HG03025 (cell line): ENCODE measurements at regions not wholly inside any gene's neighbourhood (a gene's known extent, or its start where the extent isn't known, plus 50 kb on each side); places are given as distances from the start of the nearest gene placed in this dataset.

ENCODE experiments used
- ATAC-seq: cut with Tn5 transposase; IDR thresholded peaks from one replicate; pipeline ENCODE4 v1.9.1; 2021; ENCODE audit warnings: mild to moderate bottlenecking, moderate library complexity; ENCODE audit not compliant: unreplicated experiment, low FRiP score

GRCh38 chr1:209531006-209531405 lies 52.5 kb upstream of the CAMK1G start:
- no peak for ATAC-seq

DNA sequence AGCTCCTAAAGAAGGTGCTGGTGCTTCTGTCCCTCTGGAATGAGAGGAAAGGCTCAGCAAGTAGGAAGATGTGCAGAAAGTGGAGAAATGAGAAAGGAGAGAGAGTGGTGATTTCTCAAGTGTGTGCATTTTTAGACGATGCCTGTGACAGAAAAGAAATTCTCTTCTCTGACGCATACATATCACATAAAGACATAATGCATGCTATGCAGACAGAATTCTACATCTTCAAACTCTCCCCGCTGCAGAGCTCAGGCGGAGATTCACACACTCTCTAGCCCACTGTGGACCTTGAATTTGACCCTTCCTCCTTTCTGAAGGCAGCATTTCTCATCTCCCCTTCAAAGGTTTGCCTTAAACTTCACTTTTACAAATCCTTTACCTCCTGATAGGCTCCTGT lies 52.0 kb upstream of the CAMK1G start:
- no peak for ATAC-seq
